ENCODE measurements at regions not wholly inside any gene's neighbourhood (a gene's known extent, or its start where the extent isn't known, plus 50 kb on each side); places are given as distances from the start of the nearest gene placed in this dataset.

DNA sequence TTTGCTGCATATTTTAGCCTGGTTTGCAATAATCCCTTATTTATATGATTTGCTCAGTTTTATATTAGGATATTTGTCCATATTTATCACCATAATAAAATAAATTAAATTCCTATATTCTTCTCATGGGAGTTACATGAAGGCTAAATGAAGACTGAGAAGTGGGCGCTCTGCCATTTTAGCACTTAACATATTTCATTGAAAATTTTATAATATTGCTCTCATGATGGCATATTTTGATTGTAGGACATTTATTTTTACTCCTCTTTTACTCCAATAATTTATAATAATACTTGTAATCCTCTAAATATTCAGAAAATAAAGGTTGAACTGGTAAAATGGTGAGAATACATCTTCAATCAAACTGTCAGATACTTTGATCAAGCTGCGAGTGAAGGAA, 99.8 kb upstream of the SEMA3A start:
- H3K27ac Mint-ChIP-seq: no peak overlapping the region
- peaks cover 23% of the 10 kb centered on the region for H3K4me1 Mint-ChIP-seq
- H3K9ac ChIP-seq: no peak overlapping the region
- no peaks in the 10 kb centered on the region for H3K27me3 Mint-ChIP-seq (ENCODE audit: insufficient read depth, low read depth)
- H3K36me3 Mint-ChIP-seq: no peaks in the 10 kb centered on the region
- H3K9me3 ChIP-seq (ENCODE audit: low read depth): no peaks in the 10 kb centered on the region
- no peak overlapping the region for H3K4me2 ChIP-seq
- no peak overlapping the region for H3K4me3 ChIP-seq
- peaks cover 30% of the 10 kb centered on the region for H3F3A ChIP-seq (ENCODE audit: low read depth)
- H2AFZ ChIP-seq (replicated peaks): no peak overlapping the region
- no peak overlapping the region for H3K27ac ChIP-seq
- no peak overlapping the region for H3K4me3 Mint-ChIP-seq
- no peaks in the 10 kb centered on the region for H3K79me2 ChIP-seq (ENCODE audit: low read depth)
- H3K9me3 Mint-ChIP-seq: no peaks in the 10 kb centered on the region
- DNase-seq (ENCODE audit: low spot score): no peak
- TF ChIP-seq EZH2phosphoT487 (IDR thresholded peaks at IDR 0.05): no peak
- TF ChIP-seq, protein P1, sequence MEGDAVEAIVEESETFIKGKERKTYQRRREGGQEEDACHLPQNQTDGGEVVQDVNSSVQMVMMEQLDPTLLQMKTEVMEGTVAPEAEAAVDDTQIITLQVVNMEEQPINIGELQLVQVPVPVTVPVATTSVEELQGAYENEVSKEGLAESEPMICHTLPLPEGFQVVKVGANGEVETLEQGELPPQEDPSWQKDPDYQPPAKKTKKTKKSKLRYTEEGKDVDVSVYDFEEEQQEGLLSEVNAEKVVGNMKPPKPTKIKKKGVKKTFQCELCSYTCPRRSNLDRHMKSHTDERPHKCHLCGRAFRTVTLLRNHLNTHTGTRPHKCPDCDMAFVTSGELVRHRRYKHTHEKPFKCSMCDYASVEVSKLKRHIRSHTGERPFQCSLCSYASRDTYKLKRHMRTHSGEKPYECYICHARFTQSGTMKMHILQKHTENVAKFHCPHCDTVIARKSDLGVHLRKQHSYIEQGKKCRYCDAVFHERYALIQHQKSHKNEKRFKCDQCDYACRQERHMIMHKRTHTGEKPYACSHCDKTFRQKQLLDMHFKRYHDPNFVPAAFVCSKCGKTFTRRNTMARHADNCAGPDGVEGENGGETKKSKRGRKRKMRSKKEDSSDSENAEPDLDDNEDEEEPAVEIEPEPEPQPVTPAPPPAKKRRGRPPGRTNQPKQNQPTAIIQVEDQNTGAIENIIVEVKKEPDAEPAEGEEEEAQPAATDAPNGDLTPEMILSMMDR (IDR thresholded peaks at IDR 0.05): no peak
- no peak for TF ChIP-seq EZH2 (IDR thresholded peaks at IDR 0.05)
- H3K27me3 ChIP-seq: no peaks in the 10 kb centered on the region
- peaks cover 40% of the 10 kb centered on the region for H3K4me1 ChIP-seq
- no peaks in the 10 kb centered on the region for H3K36me3 ChIP-seq
- H4K20me1 ChIP-seq (ENCODE audit: low read depth): no peaks in the 10 kb centered on the region

DNA sequence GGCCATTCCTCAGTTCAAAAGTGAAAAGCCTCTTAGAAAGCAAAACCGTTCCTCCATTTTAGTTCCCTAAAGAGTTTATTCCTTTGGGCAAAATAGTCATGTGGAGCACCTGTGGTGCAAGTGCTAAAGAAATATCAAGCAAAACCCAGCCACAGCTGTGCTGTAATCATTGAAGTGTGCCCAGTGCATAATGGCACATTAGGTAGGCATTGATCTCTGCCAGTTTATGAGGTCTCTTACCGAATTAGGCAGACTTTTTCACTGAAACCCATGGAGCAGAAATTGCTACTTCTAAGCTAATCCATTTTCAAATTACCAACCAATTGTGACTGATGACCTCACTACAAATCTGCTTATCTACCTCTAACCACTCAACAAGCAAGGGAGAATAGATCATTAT, 97.2 kb upstream of the SEMA3A start:
- DNase-seq (ENCODE audit: low spot score): peak; percentile 82
- no peaks in the 10 kb centered on the region for H3K9me3 ChIP-seq (ENCODE audit: low read depth)
- no peak overlapping the region for H3K9ac ChIP-seq
- no peaks in the 10 kb centered on the region for H3K27me3 ChIP-seq
- Mint-ChIP-seq H3K4me3 (no peak overlapping the region), H3K4me1 (peaks cover 23% of the 10 kb centered on the region), H3K27me3 (ENCODE audit: insufficient read depth, low read depth) (peaks cover 5% of the 10 kb centered on the region), H3K9me3 (peaks cover 3% of the 10 kb centered on the region), H3K36me3 (peaks cover 2% of the 10 kb centered on the region), H3K27ac (peak overlapping the region; percentile 32)
- peak overlapping the region; percentile 24 for H3K4me3 ChIP-seq
- no peak overlapping the region for H2AFZ ChIP-seq (replicated peaks)
- no peaks in the 10 kb centered on the region for H3K79me2 ChIP-seq (ENCODE audit: low read depth)
- TF ChIP-seq EZH2 (IDR thresholded peaks at IDR 0.05) (no peak), EZH2phosphoT487 (IDR thresholded peaks at IDR 0.05) (peak; percentile 93)
- TF ChIP-seq, protein P1 (IDR thresholded peaks at IDR 0.05): no peak
- H3K27ac ChIP-seq: peak overlapping the region; percentile 64
- no peaks in the 10 kb centered on the region for H3K36me3 ChIP-seq
- H3K4me1 ChIP-seq: peaks cover 40% of the 10 kb centered on the region
- peak overlapping the region; percentile 66 for H3K4me2 ChIP-seq
- no peaks in the 10 kb centered on the region for H4K20me1 ChIP-seq (ENCODE audit: low read depth)
- peaks cover 33% of the 10 kb centered on the region for H3F3A ChIP-seq (ENCODE audit: low read depth)

DNA sequence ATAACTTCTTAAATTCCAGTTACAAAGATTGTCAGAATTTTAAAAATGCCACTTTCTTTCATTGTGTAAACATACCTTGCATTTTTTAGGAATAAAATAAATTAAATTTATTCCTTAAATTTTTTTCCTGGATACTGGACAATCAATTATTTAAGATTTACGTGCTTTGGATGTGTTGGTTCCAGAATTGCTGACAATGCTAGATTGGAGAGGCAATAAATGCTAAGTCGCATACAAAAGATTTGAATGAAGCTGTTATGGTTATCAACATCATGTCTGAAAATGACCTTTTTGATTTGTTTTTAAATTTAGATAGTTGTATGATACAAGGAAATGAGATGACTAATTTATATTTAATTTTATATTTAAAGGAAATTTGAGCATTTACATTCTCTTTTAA, 89.2 kb upstream of the SEMA3A start:
- H3K27me3 ChIP-seq: no peaks in the 10 kb centered on the region
- peaks cover 4% of the 10 kb centered on the region for H3F3A ChIP-seq (ENCODE audit: low read depth)
- no peaks in the 10 kb centered on the region for H3K4me1 ChIP-seq
- no peak overlapping the region for H3K27ac ChIP-seq
- no peak overlapping the region for H2AFZ ChIP-seq (replicated peaks)
- DNase-seq (ENCODE audit: low spot score): no peak
- no peak for TF ChIP-seq EZH2phosphoT487 (IDR thresholded peaks at IDR 0.05)
- TF ChIP-seq, protein P1 (IDR thresholded peaks at IDR 0.05): no peak
- no peak for TF ChIP-seq EZH2 (IDR thresholded peaks at IDR 0.05)
- no peak overlapping the region for H3K4me3 Mint-ChIP-seq
- no peak overlapping the region for H3K9ac ChIP-seq
- H3K4me1 Mint-ChIP-seq: peaks cover 10% of the 10 kb centered on the region
- no peaks in the 10 kb centered on the region for H4K20me1 ChIP-seq (ENCODE audit: low read depth)
- no peak overlapping the region for H3K27ac Mint-ChIP-seq
- peaks cover 4% of the 10 kb centered on the region for H3K27me3 Mint-ChIP-seq (ENCODE audit: insufficient read depth, low read depth)
- no peak overlapping the region for H3K4me2 ChIP-seq
- H3K4me3 ChIP-seq: no peak overlapping the region
- H3K9me3 Mint-ChIP-seq: peaks cover 6% of the 10 kb centered on the region
- no peaks in the 10 kb centered on the region for H3K9me3 ChIP-seq (ENCODE audit: low read depth)
- H3K79me2 ChIP-seq (ENCODE audit: low read depth): no peaks in the 10 kb centered on the region
- H3K36me3 Mint-ChIP-seq: peaks cover 2% of the 10 kb centered on the region
- no peaks in the 10 kb centered on the region for H3K36me3 ChIP-seq

Data from neural progenitor cell (in vitro differentiated cells).